Skeletal muscle satellite cell (primary cell): ENCODE measurements at regions not wholly inside any gene's neighbourhood (a gene's known extent, or its start where the extent isn't known, plus 50 kb on each side); places are given as distances from the start of the nearest gene placed in this dataset.

Experiments
- H3K27me3 ChIP-seq: 2 replicates; pipeline ENCODE4 v1.7.0; 2013; ENCODE audit warnings: low read length; ENCODE audit not compliant: control insufficient read depth, insufficient read depth
- H3K36me3 ChIP-seq: 2 replicates; pipeline ENCODE4 v1.7.0; 2013; ENCODE audit warnings: mild to moderate bottlenecking, control low read depth, low read length; ENCODE audit not compliant: insufficient read depth
- H3K4me1 ChIP-seq: 2 replicates; pipeline ENCODE4 v1.7.0; 2013; ENCODE audit warnings: low read length; ENCODE audit not compliant: control insufficient read depth, insufficient read depth
- H3K4me2 ChIP-seq: 2 replicates; pipeline ENCODE4 v1.7.0; 2013; ENCODE audit warnings: mild to moderate bottlenecking, low read length
- H3K4me3 ChIP-seq: 2 replicates; pipeline ENCODE4 v1.7.0; 2013; ENCODE audit warnings: low read length
- H3K9ac ChIP-seq: 2 replicates; pipeline ENCODE4 v1.7.0; 2013; ENCODE audit warnings: mild to moderate bottlenecking, low read depth, low read length, moderate library complexity
- H3K9me3 ChIP-seq: replicated peaks from 2 replicates; pipeline ENCODE4 v1.7.0; 2013; ENCODE audit warnings: mild to moderate bottlenecking, control low read depth, low read length

- peaks cover 10% of the 10 kb centered on the region for H3K4me1 ChIP-seq
- peaks cover 23% of the 10 kb centered on the region for H3K27me3 ChIP-seq
- no peaks in the 10 kb centered on the region for H3K9me3 ChIP-seq
- H3K36me3 ChIP-seq: no peaks in the 10 kb centered on the region
- no peak overlapping the region for H3K9ac ChIP-seq
- no peak overlapping the region for H3K4me3 ChIP-seq
- peak overlapping the region; percentile 71 for H3K4me2 ChIP-seq
Measured at GRCh38 chr9:96168882-96169281, 133.1 kb downstream of the HSD17B3 start.

GRCh38 chr9:96167011-96167410 is 135.0 kb downstream of the HSD17B3 start:
- H3K36me3 ChIP-seq: no peaks in the 10 kb centered on the region
- H3K4me3 ChIP-seq: no peak overlapping the region
- H3K9me3 ChIP-seq: no peaks in the 10 kb centered on the region
- no peak overlapping the region for H3K9ac ChIP-seq
- H3K27me3 ChIP-seq: peaks cover 35% of the 10 kb centered on the region
- peaks cover 10% of the 10 kb centered on the region for H3K4me1 ChIP-seq
- H3K4me2 ChIP-seq: no peak overlapping the region

GRCh38 chr9:96164268-96164683 is 137.7 kb downstream of the HSD17B3 start:
- H3K27me3 ChIP-seq: peaks cover 35% of the 10 kb centered on the region
- H3K36me3 ChIP-seq: no peaks in the 10 kb centered on the region
- no peaks in the 10 kb centered on the region for H3K9me3 ChIP-seq
- no peak overlapping the region for H3K4me3 ChIP-seq
- H3K9ac ChIP-seq: no peak overlapping the region
- peaks cover 3% of the 10 kb centered on the region for H3K4me1 ChIP-seq
- H3K4me2 ChIP-seq: no peak overlapping the region

- Histone ChIP-seq H3K36me3 (no peaks in the 10 kb centered on the region), H3K9ac (no peak overlapping the region), H3K9me3 (no peaks in the 10 kb centered on the region), H3K4me1 (no peaks in the 10 kb centered on the region), H3K4me3 (no peak overlapping the region), H3K27me3 (peaks cover 35% of the 10 kb centered on the region), H3K4me2 (no peak overlapping the region)
Measured at GRCh38 chr9:96163712-96164111, 138.3 kb downstream of the HSD17B3 start.

- H3K4me3 ChIP-seq: no peak overlapping the region
Measured at GRCh38 chr9:96163161-96163560, 138.8 kb downstream of the HSD17B3 start.

GRCh38 chr9:96161819-96162218 is 140.2 kb downstream of the HSD17B3 start:
- no peaks in the 10 kb centered on the region for H3K36me3 ChIP-seq
- no peak overlapping the region for H3K4me3 ChIP-seq
- peaks cover 29% of the 10 kb centered on the region for H3K27me3 ChIP-seq
- no peaks in the 10 kb centered on the region for H3K4me1 ChIP-seq
- no peak overlapping the region for H3K4me2 ChIP-seq
- H3K9me3 ChIP-seq: no peaks in the 10 kb centered on the region
- no peak overlapping the region for H3K9ac ChIP-seq

More at GRCh38 chr9:96163161-96163560, 138.8 kb downstream of the HSD17B3 start:
- Histone ChIP-seq H3K27me3 (peaks cover 35% of the 10 kb centered on the region), H3K9me3 (no peaks in the 10 kb centered on the region), H3K4me2 (no peak overlapping the region), H3K4me1 (no peaks in the 10 kb centered on the region), H3K36me3 (no peaks in the 10 kb centered on the region), H3K9ac (no peak overlapping the region)

GRCh38 chr9:96160866-96161265 is 141.1 kb downstream of the HSD17B3 start:
- Histone ChIP-seq H3K9ac (no peak overlapping the region), H3K9me3 (no peaks in the 10 kb centered on the region), H3K4me2 (no peak overlapping the region), H3K36me3 (no peaks in the 10 kb centered on the region), H3K4me3 (no peak overlapping the region), H3K27me3 (peaks cover 26% of the 10 kb centered on the region), H3K4me1 (peaks cover 7% of the 10 kb centered on the region)

GRCh38 chr9:96160168-96160567 is 141.8 kb downstream of the HSD17B3 start:
- Histone ChIP-seq H3K4me2 (no peak overlapping the region), H3K9me3 (no peaks in the 10 kb centered on the region), H3K4me1 (peaks cover 7% of the 10 kb centered on the region), H3K4me3 (no peak overlapping the region), H3K27me3 (peaks cover 26% of the 10 kb centered on the region), H3K9ac (no peak overlapping the region), H3K36me3 (no peaks in the 10 kb centered on the region)

GRCh38 chr9:96159596-96159995 is 142.4 kb downstream of the HSD17B3 start:
- H3K9me3 ChIP-seq: no peaks in the 10 kb centered on the region
- H3K27me3 ChIP-seq: peaks cover 23% of the 10 kb centered on the region
- no peak overlapping the region for H3K9ac ChIP-seq
- peaks cover 7% of the 10 kb centered on the region for H3K4me1 ChIP-seq
- H3K4me2 ChIP-seq: no peak overlapping the region
- H3K36me3 ChIP-seq: no peaks in the 10 kb centered on the region
- H3K4me3 ChIP-seq: no peak overlapping the region

GRCh38 chr9:96158909-96159575 is 142.9 kb downstream of the HSD17B3 start:
- H3K4me1 ChIP-seq: peaks cover 7% of the 10 kb centered on the region
- H3K36me3 ChIP-seq: no peaks in the 10 kb centered on the region
- no peak overlapping the region for H3K4me2 ChIP-seq
- H3K9me3 ChIP-seq: no peaks in the 10 kb centered on the region
- H3K4me3 ChIP-seq: no peak overlapping the region
- H3K9ac ChIP-seq: no peak overlapping the region
- H3K27me3 ChIP-seq: peaks cover 17% of the 10 kb centered on the region

GRCh38 chr9:96158147-96158546 is 143.8 kb downstream of the HSD17B3 start:
- peaks cover 8% of the 10 kb centered on the region for H3K27me3 ChIP-seq
- H3K4me2 ChIP-seq: no peak overlapping the region
- no peak overlapping the region for H3K9ac ChIP-seq
- no peaks in the 10 kb centered on the region for H3K36me3 ChIP-seq
- H3K4me3 ChIP-seq: no peak overlapping the region
- H3K9me3 ChIP-seq: no peaks in the 10 kb centered on the region
- peaks cover 7% of the 10 kb centered on the region for H3K4me1 ChIP-seq

- Histone ChIP-seq H3K4me1 (peaks cover 7% of the 10 kb centered on the region), H3K9me3 (no peaks in the 10 kb centered on the region), H3K4me3 (no peak overlapping the region), H3K27me3 (peaks cover 6% of the 10 kb centered on the region), H3K36me3 (no peaks in the 10 kb centered on the region), H3K4me2 (no peak overlapping the region), H3K9ac (no peak overlapping the region)
Measured at GRCh38 chr9:96157675-96158074, 144.3 kb downstream of the HSD17B3 start.
